ENCODE measurements at regions not wholly inside any gene's neighbourhood (a gene's known extent, or its start where the extent isn't known, plus 50 kb on each side); places are given as distances from the start of the nearest gene placed in this dataset.

DNA sequence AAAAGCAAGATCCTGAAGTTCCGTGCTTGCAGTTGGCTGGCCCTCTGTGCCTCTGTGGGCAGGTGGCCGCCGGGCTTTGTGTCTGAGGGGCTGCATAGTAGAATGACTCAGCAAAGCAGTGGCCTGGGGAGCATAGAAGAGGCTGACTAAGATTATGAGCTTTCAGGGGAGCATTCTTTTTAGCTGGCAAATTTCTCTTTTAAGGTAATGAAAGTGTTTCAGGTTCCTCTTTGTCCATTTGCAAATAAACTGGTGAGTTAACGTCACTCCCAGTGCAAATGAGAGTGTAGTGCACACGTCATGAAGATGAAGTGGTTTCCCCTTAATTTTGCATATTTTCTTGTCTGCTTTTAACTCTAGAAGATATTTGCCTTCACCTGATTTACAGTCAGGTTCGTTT is 98.6 kb downstream of the BCL2L11 start:
- H4K91ac ChIP-seq (ENCODE audit: insufficient read depth, low read depth, low read length): no peak overlapping the region
- in situ Hi-C loops (cut with MboI; ENCODE audit: low sequenced_read_pairs): no loop called here
- WGBS, 2 experiments (ENCODE audit: extremely low coverage in 2 of 2, insufficient read length in 1 of 2): 72% methylated on average over 4 of the region's 6 CpGs; no CpG with 5 or more reads in 1 of the 2 experiments
- no peak overlapping the region for H4K8ac ChIP-seq (ENCODE audit: low read depth in 2 of 2, low read length in 2 of 2)
- no peak overlapping the region for H3K4ac ChIP-seq (ENCODE audit: low read depth, low read length)
- TF ChIP-seq RCOR1 (IDR thresholded peaks at IDR 0.05; ENCODE audit: insufficient replicate concordance, low read length): no peak
- TF ChIP-seq NFE2L2 (IDR thresholded peaks at IDR 0.05; ENCODE audit: low read depth, low read length): peak; percentile 71
- TF ChIP-seq POLR2A (IDR thresholded peaks at IDR 0.05; ENCODE audit: low read depth, low read length): no peak
- intact Hi-C loops (cut with micrococcal nuclease): no loop called here
- no peaks in the 10 kb centered on the region for H3K27me3 ChIP-seq (ENCODE audit: control insufficient read depth, insufficient read depth, low read length)
- no peak for ATAC-seq (ENCODE audit: low read depth)
- H3K79me1 ChIP-seq (ENCODE audit: low read depth in 1 of 2, low read length in 2 of 2): peaks cover 8 to 18% of the 10 kb centered on the region in 2 experiments; a peak in 3 of 4 replicates
- H2BK15ac ChIP-seq (ENCODE audit: low read depth, low read length): no peak overlapping the region
- H2AFZ ChIP-seq (replicated peaks; ENCODE audit: low read length, poor library complexity): no peak overlapping the region
- DNase-seq: peak; percentile 12
- H2AK5ac ChIP-seq (ENCODE audit: low read depth, low read length): no peak overlapping the region
- no peaks in the 10 kb centered on the region for H3K4me1 ChIP-seq (ENCODE audit: control insufficient read depth, insufficient read depth, low read length)
- no peak overlapping the region for H3K14ac ChIP-seq (replicated peaks; ENCODE audit: low read depth, low read length)
- no peak overlapping the region for H3K4me3 ChIP-seq (ENCODE audit: insufficient read depth, low read depth, low read length)
- H3K9me1 ChIP-seq (ENCODE audit: insufficient read depth, low read length): peaks cover 7% of the 10 kb centered on the region; the same call in 1 of the 2 replicates
- ChIA-PET POLR2A (ENCODE audit: unreplicated experiment) (no interaction called here), CTCF (interaction anchor here (1.0 kb wide), 1 partner anchor 11 kb away, joined by 3 read pairs; no protein-coding TSS in a partner anchor)
- H3K9me3 ChIP-seq (ENCODE audit: control insufficient read depth, insufficient read depth, low read length): peaks cover 10% of the 10 kb centered on the region
- H3K4me2 ChIP-seq (ENCODE audit: low read depth, low read length): no peak overlapping the region
- no peak overlapping the region for H2AK9ac ChIP-seq (replicated peaks; ENCODE audit: low read depth, low read length, poor library complexity)
- no peak overlapping the region for H3K23ac ChIP-seq (ENCODE audit: low read depth, low read length)
- H2BK5ac ChIP-seq (ENCODE audit: low read depth, low read length, poor library complexity, severe bottlenecking): no peak overlapping the region
- H3K36me3 ChIP-seq (ENCODE audit: control insufficient read depth, insufficient read depth, low read length): peaks cover 5% of the 10 kb centered on the region; the same call in 1 of the 2 replicates
- H3K27ac ChIP-seq (ENCODE audit: insufficient read depth, low read length): no peak overlapping the region
- H2BK120ac ChIP-seq (ENCODE audit: low read depth, low read length): no peak overlapping the region
- peaks cover 4% of the 10 kb centered on the region; the same call in 1 of the 2 replicates for H4K20me1 ChIP-seq (ENCODE audit: insufficient read depth, low read length)
- H2BK20ac ChIP-seq (ENCODE audit: low read depth, low read length): no peak overlapping the region
- no peak overlapping the region for H3K9ac ChIP-seq (ENCODE audit: low read depth, low read length)
- BruUV-seq (replicated peaks): no TSS peak
- no peak overlapping the region for H3K18ac ChIP-seq (ENCODE audit: low read depth, low read length)
- H4K5ac ChIP-seq (ENCODE audit: low read depth, low read length): no peak overlapping the region
- dilution Hi-C loops (cut with HindIII; ENCODE audit: low sequenced_read_pairs, unreplicated experiment): no loop called here
- H3K56ac ChIP-seq (ENCODE audit: extremely low read depth, insufficient read depth, low read length): no peak overlapping the region
